HG02970 (cell line): ENCODE measurements at regions not wholly inside any gene's neighbourhood (a gene's known extent, or its start where the extent isn't known, plus 50 kb on each side); places are given as distances from the start of the nearest gene placed in this dataset.
"Not testable (repeated sequence)": the region's sequence is repeated elsewhere in the genome, so short reads cannot be mapped to it uniquely, and the experiment has no call there.

ENCODE experiments used
- ATAC-seq: cut with Tn5 transposase; IDR thresholded peaks from one replicate; pipeline ENCODE4 v1.9.1; 2021; ENCODE audit warnings: mild to moderate bottlenecking, moderate library complexity, moderate number of reproducible peaks; ENCODE audit not compliant: unreplicated experiment, low FRiP score

- ATAC-seq = no peak
These were observed 393.2 kb downstream of the SUCLG1 start for GRCh38 chr2:84065857-84066256.

DNA sequence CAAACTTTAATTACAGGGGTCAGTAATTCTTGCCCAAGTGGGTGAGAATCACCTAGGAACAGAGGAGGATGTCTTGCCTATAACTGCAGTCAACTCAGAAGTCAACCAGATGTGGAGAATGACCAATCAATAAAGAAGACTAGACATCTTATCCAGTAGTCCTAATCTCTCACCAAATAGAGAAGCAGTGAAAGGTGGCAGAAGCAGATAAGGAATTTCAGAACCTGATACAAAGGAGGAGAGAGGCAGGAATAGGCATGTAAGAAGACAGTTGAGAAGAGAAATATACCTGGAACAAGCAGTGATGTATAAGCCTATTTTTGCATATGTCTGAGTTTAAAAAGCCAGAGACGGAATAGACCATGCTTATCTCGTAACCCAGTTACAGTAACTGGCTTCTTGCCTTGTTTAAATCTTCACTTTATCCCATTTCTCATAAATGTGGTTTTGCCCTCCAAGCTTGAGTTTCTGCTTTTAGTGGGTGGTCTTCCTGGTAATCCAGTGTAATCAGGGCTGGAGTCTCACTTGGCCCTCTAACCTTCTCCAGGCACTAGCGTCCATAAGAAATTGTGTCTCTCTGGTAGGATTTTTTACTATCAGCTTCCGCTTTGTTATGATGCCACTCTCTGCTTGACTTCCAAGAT, 401.0 kb downstream of the SUCLG1 start:
- no peak for ATAC-seq

DNA sequence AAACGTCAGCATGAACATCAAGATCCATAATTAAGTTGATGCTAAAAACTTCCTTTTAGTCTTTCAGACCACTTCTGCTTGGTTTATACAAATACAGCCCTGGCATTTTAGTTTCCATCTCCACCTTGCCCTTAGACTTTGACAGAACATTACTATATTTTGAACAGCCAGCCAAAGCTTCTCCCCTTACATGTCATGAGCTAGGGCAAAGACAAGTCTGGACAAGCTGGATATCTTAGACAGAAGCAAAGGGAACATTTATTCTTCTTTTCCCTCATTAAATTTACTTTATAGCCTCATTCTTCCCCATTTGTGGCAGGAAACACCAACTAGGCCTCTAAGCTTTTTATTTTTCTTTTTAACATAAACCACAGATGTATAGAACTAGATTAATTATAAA, 403.3 kb downstream of the SUCLG1 start:
- no peak for ATAC-seq

- ATAC-seq = not testable (repeated sequence)
These were observed 404.5 kb downstream of the SUCLG1 start for GRCh38 chr2:84054577-84054976.

GRCh38 chr2:84052913-84053312, 406.2 kb downstream of the SUCLG1 start:
- no peak for ATAC-seq

DNA sequence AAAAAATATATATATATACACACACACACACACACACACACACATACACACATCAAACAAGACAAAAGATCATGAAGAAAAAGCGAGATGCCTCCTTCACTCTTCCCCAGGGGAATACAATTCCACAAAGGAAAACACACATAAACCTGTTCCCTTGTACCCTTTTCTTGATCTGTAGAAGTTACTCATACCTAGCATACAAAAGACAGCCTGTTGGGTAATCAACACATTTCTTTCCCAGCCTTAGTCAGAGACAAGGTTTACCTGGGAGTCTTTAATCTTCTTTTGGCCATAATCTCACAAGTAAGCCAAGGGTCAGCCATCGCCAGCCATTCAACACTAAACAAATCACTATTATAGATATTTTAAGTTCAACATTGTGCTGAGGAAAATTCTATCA, 407.0 kb downstream of the SUCLG1 start:
- no peak for ATAC-seq

DNA sequence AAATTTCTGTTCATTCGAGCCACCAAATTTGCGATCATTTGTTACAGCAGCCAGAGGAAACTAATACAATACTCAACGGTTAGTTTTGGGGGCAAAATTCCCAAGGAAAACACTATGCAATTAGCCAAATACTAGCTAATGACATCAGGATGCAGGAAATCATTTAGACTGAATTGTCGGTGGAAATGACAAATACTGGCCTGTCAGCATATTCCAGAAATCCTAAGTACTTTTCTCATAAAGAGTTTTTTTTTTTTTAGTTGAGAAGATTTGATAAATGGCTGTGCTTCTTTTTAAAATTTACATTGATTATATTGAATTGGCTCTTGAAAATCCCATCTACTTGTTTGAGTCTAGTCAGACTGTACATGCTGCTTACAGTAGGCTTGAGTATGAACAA, 410.1 kb downstream of the SUCLG1 start:
- no peak for ATAC-seq

DNA sequence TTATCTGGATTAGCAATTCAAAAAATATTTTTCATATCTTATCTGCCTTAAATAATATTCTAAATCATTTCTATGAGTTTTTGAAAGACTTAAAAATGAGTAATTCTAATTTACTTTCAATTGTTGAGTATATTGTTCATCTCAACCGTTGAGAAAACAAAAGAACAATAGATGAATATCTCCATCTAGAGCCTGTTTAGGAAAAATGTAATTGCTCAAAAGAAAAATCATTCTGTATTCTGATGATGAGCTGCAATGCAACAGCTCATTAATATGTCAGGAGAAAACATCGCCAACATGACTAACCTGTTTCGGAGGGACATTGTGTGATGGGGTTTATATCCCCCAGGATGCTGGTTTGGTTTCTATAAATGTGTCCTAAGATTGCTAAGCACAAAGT, 417.6 kb downstream of the SUCLG1 start:
- ATAC-seq = no peak

GRCh38 chr2:84040281-84040680, 418.8 kb downstream of the SUCLG1 start:
- no peak for ATAC-seq

DNA sequence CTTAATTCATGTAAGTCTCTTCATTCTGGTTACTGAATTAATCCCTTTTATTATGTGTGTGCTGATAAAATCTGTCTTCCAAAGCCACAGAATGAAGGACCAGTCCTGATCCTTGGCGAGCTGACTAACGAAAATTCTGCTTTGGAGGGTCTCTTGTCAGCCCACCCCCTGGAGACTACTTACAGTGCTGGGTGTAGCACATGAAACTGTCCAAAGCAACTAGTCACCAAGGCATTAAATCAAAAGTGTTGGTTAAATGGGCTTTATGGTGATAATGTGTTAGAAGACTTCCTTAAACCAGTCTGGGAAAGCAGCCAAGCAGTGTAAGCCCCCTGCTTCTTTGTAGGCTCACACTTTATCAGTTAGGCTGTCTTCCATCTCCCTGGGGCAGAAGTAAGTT, 420.2 kb downstream of the SUCLG1 start:
- ATAC-seq = no peak

GRCh38 chr2:84033347-84033974, 425.6 kb downstream of the SUCLG1 start:
- no peak for ATAC-seq

GRCh38 chr2:84031312-84032050, 427.6 kb downstream of the SUCLG1 start:
- no peak for ATAC-seq

DNA sequence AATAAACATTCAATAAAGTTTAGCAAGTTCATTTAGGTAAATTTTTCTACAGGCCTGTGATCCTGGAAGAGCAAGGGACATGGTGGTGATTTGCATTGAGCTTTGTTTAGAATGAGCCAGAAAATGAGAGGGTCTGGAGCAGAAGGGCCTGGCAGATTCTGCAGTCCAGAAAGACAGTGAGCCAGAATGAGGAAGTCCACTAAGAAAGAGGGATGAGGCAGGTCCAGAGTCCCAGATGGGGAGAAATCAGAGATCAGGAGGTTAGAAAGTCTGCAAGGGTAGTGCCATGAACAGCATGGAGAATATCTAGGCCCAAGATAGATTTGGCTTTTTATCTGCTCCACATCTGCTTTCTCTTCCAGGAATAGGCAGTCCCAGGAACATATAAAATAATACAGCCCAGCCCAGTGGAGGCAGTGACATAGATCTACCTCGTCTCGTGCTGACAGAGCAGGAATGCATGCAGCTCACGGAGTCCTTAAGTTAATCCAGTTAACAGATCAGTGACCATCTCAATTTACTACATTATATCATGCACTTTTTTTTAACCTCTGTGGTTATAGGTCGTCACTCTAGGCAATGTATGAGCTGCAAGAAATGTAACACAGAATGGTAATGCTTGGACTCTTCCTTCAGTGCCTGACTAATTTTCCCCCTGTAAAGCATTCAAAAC, 429.0 kb downstream of the SUCLG1 start:
- ATAC-seq = no peak

- ATAC-seq = no peak
These were observed 432.3 kb downstream of the SUCLG1 start for GRCh38 chr2:84026818-84027217.

GRCh38 chr2:84022810-84023431, 436.2 kb downstream of the SUCLG1 start:
- no peak for ATAC-seq

GRCh38 chr2:84017010-84017409, 442.1 kb downstream of the SUCLG1 start:
- ATAC-seq = no peak

DNA sequence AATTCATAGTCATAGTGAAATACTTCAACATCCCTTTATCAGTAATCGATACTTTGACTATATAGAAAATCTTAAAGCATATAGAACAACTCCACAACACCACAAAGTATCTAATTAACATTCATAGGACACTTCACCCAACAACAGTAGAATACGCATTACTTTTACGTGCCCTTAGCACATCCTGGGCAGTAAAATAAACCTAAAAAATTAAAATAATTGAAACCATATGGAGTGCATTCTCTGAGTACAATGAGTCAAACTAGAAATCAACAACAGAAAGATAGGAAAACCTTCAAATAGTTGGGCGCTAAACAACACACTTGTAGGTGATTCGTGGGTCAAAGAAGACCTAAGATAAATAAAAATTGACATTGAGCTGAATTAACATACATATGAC, 442.9 kb downstream of the SUCLG1 start:
- no peak for ATAC-seq

DNA sequence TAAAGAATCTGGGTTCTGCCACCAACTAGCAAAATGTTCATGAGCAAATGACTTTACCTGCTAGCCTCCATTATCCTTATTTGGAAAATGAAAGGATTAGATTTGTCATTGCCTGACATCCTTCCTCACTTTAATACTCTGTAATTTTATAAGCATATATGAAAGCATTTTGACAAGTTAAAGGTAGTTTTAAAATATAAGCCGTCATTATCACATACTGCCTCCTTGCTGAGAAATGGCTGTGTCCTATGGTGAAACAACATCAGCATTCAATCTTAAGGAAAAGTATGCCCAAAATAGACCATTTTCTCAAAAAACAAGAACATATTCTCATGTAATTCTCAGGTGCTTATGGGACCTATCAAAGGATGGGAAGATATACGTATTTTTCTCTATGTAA, 461.2 kb downstream of the SUCLG1 start:
- no peak for ATAC-seq

DNA sequence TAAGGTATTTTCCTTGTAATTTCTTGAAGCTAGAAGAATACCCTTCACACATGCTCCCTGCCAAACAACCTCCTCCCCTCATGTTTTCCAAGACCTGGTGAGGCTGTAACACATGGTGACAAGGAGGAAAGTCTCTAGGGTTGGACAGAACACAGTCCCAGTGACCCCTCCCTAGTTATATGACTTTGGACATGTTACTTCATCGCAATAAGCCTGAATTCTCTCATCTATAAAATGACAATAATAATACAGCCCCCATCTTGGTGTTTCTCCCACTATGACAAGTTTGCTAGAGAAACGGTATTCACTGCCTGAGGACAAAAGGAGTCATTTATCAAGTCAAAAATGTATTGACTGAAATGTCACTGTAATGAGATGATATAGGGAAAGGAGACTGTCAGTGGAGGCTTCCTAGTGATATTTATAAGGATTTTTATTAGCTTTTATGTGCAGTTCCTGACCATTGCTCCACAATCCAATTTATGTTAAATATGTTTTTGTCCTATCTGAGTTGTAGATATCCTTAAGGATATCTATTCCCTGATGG, 464.4 kb downstream of the SUCLG1 start:
- no peak for ATAC-seq

- ATAC-seq = no peak
These were observed 465.0 kb downstream of the SUCLG1 start for GRCh38 chr2:83993873-83994632.
